GM19468 (cell line): ENCODE measurements at regions not wholly inside any gene's neighbourhood (a gene's known extent, or its start where the extent isn't known, plus 50 kb on each side); places are given as distances from the start of the nearest gene placed in this dataset.

ENCODE experiments used
- ATAC-seq: cut with Tn5 transposase; IDR thresholded peaks from one replicate; pipeline ENCODE4 v1.9.1; 2021; ENCODE audit warnings: mild to moderate bottlenecking, moderate library complexity, moderate number of reproducible peaks; ENCODE audit not compliant: unreplicated experiment; ENCODE audit errors: extremely low read depth

DNA sequence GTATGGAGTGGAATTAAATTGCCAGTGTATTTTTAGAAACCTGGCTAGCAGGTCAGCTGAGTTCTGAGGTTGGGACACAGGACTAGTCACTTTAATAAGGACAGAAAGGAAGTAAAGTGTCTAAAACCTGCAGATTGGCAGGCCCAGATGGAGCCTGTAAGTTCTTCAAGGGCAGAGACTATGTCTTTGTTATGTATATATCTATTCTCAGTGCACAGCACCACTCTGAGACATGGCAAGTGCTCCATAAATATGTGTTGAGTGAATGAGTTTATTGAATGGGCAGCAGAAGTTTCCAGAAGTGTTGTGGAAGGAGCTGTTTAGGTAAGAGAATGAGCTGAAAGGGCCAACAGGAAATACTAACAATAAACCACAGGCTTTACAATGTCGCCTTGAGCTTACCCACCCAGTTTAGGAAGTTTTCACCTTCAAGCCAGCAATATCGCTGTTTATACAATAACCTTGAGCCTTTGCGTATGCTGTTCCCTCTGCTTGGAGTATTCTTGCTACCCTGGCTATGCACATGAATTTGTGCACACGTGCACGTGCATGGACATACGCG, 109.5 kb upstream of the TMPO start:
- no peak for ATAC-seq

DNA sequence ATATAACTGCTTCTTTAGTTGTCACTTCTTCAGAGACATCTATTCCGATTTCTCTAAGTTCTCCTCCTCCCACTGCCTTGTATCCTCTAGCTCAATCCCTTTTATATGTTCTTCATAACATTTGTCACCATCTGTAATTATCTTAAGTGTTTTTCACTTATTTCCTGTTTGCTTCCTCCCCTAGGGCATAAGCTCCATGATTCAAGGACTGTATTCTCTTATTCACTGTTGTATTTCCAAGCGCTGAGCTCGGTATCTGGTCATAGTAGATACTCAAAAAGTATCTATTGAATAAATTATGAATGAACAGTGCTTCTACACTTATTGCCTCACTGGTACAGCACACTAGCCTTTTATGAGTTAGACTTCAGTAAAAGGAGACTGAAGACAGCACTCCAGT, 109.0 kb upstream of the TMPO start:
- ATAC-seq, result no peak

- no peak for ATAC-seq
Measured at GRCh38 chr12:98408681-98409080, 106.7 kb upstream of the TMPO start.

GRCh38 chr12:98409548-98409947, 105.8 kb upstream of the TMPO start:
- ATAC-seq, result no peak

GRCh38 chr12:98410356-98410755, 105.0 kb upstream of the TMPO start:
- no peak for ATAC-seq

GRCh38 chr12:98416845-98417244, 98.5 kb upstream of the TMPO start:
- no peak for ATAC-seq

GRCh38 chr12:98417266-98417665, 98.1 kb upstream of the TMPO start:
- ATAC-seq, result no peak

DNA sequence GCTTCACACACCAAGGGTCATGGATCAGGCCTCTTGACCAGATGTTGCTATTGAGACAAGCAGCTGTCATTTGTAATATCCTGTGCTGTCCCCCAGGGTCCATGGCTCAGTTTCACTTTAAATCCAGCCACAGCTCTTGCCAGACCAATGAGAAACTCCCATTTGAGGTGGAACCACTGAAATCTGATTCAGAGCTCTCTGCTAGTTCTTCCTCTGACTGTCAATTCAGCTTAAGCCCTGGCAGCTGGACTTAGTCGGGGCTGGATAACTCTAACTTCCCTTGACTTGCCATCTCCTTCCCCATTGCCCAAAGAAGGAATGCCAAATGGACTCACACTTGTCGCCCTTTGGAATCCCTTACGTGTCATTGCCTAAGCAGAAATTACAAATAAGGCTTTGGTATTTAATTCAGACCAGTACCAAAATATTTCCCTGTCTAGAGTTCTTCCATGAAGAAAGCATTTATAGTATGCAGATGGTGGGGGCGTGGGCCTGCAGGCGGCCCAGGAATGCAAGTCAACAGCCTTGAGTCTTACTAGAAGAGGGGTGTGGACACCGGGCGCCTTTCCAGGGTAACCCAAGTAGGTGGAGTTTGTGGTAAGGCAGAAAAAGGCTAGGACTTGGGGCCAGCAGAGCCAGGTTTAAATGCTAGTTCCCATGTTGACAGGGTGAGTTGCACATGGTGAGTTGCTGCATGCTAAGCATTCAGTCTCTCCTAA, 96.9 kb upstream of the TMPO start:
- peak; percentile 40 for ATAC-seq

GRCh38 chr12:98419081-98419794, 96.2 kb upstream of the TMPO start:
- no peak for ATAC-seq

- no peak for ATAC-seq
Measured at GRCh38 chr12:98419795-98420404, 95.5 kb upstream of the TMPO start.

DNA sequence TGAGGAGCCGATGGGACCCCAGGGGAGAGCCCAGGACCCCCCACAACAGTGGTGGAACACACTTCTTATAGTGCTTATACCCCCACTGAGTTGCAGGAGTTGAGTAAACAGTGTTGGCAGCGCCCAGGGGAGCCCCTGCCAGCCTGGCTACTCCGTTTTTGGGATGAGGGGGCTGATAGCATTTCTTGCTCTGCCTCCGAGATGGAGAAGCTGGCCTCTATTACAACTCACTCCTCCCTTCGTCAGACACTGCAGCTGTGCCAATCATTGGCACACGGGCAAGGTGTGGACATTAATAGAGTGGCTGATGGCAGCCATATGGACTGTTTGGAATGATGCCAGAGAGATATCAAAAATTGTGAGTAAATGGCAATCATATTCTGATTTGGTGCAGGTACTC, 94.9 kb upstream of the TMPO start:
- no peak for ATAC-seq

- no peak for ATAC-seq
Measured at GRCh38 chr12:98421316-98421715, 94.1 kb upstream of the TMPO start.

GRCh38 chr12:98422359-98422758, 93.0 kb upstream of the TMPO start:
- ATAC-seq, result no peak

DNA sequence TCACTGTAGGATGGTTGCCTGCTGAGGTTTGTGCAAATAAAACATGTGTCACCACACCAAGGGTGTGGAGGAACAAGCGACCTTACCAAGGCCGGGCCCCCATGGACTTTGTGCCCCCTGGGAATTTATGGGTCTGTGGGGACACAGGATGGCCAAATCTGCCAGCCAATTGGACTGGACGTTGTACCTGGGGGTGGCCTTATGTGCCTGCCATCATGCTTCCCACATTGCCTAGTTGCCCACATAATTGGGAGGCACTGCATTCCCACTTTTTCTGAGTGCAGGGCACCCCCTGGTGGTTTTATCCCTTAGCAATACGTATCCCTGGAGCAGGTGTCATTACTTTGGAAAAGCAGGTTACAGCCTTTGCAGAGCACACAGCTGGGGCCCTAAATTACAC, 92.6 kb upstream of the TMPO start:
- ATAC-seq, result no peak

- no peak for ATAC-seq
Measured at GRCh38 chr12:98423963-98424362, 91.4 kb upstream of the TMPO start.

DNA sequence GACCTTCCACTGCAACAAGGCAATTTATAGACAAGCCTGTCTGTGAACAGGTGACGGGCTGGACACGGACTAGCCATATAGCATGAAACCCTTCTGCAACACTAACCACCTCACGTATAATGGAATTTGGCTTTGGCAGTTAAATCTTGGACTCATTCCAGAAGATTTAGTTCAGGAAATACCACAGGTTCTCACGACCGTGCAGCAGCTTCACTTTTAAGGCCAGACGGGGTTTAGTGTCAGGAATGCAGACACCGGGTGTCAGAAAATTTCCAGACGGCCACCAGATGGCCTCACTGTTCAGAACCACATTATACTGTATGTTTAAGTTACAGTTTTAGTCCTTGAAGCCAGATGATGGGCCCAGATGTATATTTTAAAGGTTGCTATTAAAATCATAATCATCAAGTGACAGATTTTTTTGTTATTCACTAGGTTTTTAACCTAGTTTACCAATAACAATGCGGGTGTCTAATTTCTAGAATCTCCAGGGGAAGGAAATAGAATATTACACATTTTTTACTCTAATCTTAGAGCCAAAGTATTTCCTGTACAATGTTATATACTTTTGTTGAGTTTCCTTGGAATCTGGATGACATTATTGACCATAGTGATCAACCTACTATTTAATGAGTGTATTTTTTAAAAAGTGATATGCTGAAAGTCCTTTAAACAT, 90.5 kb upstream of the TMPO start:
- peak; percentile 90 for ATAC-seq

DNA sequence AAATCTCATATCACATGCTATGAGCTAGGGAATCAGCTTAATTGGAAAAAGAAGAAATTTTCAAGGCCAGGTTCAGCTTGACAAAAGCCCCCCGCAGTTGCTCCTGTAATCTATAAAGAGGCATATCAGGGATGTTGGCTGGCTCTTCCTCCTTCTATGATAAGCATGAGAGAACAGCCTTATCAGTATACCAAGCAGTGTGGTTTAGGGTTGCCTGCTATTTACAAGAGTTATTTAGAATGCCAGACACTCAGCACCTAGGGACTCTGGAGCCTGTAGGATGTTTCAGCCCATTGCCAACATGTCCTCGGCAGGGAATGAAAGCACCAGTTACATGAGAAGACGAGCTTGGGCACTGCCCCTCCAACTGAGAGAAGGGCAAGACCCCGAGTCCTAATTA, 89.5 kb upstream of the TMPO start:
- no peak for ATAC-seq

DNA sequence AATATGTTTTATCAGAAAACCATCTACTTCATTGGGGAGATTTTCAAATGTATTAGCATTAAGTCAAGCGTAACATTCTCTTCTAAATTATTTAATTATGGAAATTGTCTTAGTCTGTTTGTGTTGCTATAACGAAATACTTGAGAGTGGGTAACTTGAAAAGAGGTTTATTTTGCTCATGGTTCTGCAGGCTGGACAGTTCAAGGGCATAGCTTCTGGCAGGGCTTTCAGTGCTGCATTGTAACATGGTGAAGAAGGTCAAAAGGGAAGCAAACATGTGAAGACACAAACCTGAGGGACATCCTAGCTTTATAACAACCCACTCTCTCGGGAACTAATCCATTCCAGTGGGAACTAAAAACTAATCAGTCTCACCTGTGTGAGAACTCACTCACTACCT, 84.3 kb upstream of the TMPO start:
- no peak for ATAC-seq

DNA sequence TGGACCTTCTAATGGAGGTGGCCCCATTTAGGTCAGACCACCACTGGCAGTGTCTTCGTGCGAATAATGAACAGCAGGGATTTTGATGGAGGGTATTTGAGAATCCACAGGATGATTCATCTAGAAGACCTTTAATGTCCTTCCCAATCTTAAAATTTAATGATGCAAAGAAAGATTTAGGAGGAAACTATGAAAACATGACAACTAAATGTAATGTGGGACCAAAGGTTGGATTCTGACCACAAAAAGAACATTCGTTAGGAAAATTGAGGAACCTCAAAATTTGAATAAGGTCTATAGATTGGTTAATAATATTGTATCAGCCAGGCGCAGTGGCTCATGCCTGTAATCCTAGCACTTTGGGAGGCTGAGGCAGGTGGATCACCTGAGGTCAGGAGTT, 78.2 kb upstream of the TMPO start:
- ATAC-seq, result no peak

DNA sequence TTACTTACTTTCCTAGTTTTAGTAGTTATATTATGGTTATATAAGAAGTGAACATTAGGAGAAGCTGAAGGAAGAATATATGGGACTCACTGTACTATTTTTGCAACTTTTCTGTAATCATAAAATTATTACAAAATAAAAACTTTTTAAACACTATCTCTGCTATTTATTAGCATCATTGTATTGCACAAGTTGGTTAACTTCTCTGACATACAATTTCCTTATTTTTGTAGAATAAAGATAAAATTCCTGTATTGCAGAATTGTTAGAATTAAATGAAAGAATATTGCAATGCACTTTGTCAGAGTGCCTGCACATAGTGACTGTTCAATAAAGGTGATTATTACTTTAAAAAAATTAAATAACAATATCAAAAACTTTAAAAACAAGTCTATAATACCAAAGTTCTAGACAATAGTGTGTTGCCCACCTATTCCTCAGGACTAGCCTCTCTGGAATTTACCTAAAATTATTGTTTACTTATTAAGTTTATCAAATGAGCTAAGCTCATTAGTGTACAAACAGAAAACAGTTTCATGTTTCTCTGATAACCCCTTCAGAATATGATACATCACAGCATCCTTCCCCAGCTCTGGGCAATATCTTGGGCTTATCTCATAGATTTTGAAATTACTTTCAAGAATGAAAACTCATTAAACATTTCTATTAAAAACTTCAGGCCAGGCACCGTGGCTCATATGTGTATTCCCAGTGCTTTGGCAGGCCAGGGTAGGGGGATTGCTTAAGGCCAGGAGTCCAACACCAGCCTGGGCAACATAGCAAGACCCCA, 77.4 kb upstream of the TMPO start:
- ATAC-seq, result no peak
